Stromal cell of bone marrow (primary cell): ENCODE measurements at regions not wholly inside any gene's neighbourhood (a gene's known extent, or its start where the extent isn't known, plus 50 kb on each side); places are given as distances from the start of the nearest gene placed in this dataset.

ENCODE experiments used
- DNase-seq: peaks from one replicate; pipeline ENCODE4 v3.0.0-alpha.2; 2012; ENCODE audit warnings: low read depth

- DNase-seq: no peak
These were observed 94.9 kb upstream of the ANKRD50 start for GRCh38 chr4:124807421-124807820.

- DNase-seq: no peak
These were observed 93.9 kb upstream of the ANKRD50 start for GRCh38 chr4:124806403-124806802.

GRCh38 chr4:124804584-124804983, 92.1 kb upstream of the ANKRD50 start:
- DNase-seq: peak; percentile 51

- no peak for DNase-seq
These were observed 91.5 kb upstream of the ANKRD50 start for GRCh38 chr4:124804041-124804440.

- DNase-seq: peak; percentile 32
These were observed 91.1 kb upstream of the ANKRD50 start for GRCh38 chr4:124803641-124804040.

GRCh38 chr4:124803026-124803425, 90.5 kb upstream of the ANKRD50 start:
- no peak for DNase-seq

- DNase-seq: no peak
These were observed 84.7 kb upstream of the ANKRD50 start for GRCh38 chr4:124797223-124797622.

GRCh38 chr4:124790471-124790870, 77.9 kb upstream of the ANKRD50 start:
- DNase-seq: no peak

- no peak for DNase-seq
These were observed 74.1 kb upstream of the ANKRD50 start for GRCh38 chr4:124786634-124787033.

GRCh38 chr4:124785645-124786044, 73.1 kb upstream of the ANKRD50 start:
- DNase-seq: no peak

GRCh38 chr4:124783847-124784246, 71.3 kb upstream of the ANKRD50 start:
- DNase-seq: no peak

- no peak for DNase-seq
These were observed 64.5 kb upstream of the ANKRD50 start for GRCh38 chr4:124777007-124777406.

- no peak for DNase-seq
These were observed 56.2 kb upstream of the ANKRD50 start for GRCh38 chr4:124768596-124769365.

GRCh38 chr4:124762956-124763355, 50.4 kb upstream of the ANKRD50 start:
- no peak for DNase-seq
